ENCODE measurements at regions not wholly inside any gene's neighbourhood (a gene's known extent, or its start where the extent isn't known, plus 50 kb on each side); places are given as distances from the start of the nearest gene placed in this dataset.

GRCh38 chr12:38222011-38222410 is 94.6 kb upstream of the ALG10B start:
- TF ChIP-seq CTCF (IDR thresholded peaks at IDR 0.05) (no peak), POLR2A (IDR thresholded peaks at IDR 0.05) (no peak)

Data from Peyer's patch (tissue), 4 donors.